Hematopoietic multipotent progenitor cell treated with erythropoietin and hydrocortisone succinate and interleukin-3 and kit ligand, for 17 days (in vitro differentiated cells): ENCODE measurements at regions not wholly inside any gene's neighbourhood (a gene's known extent, or its start where the extent isn't known, plus 50 kb on each side); places are given as distances from the start of the nearest gene placed in this dataset.
"Not testable (repeated sequence)": the region's sequence is repeated elsewhere in the genome, so short reads cannot be mapped to it uniquely, and the experiment has no call there.

Source experiments
- DNase-seq: peaks from one replicate; pipeline ENCODE4 v3.0.0-alpha.2; 2015; ENCODE audit warnings: low spot score

DNA sequence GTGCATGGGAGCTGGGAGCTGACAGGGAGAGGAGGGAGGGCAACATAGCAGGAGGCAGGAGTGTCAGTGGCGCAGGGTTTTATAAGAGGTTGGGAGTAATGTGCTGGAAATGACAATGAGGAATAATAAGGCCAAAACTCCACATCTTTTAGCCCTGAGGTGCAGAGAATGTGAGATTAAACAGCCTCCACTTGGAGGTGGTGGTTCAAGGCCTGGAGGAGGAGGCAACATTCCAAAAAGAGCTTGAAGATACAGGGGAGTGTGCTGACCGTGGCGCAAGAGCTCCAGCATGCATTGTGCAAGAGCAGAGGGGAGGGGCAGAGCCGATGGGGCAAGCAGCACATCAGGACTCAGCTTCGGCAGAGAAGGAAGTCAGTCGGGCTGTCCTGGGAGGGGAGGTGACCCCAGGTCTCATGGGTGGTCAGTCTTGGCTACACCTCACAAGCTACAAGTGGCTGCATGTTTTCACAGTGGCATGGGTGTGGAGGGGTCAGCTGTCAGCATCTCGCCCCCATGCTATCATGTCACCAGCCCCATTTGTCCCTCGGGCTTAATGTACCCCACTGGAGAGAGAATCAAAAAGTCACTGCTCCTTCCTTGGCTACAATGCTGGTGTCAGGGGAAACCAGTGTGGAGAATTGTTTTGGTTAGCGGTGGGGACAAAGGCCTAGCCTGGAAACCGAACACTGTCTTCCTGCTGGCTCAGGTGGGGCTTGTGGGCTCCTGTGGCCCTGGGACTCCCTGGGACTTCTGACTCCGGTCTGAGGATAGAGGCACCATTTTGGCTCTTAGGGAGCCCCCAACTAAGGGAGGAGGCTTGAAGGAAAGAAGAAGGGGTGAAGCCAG, 208.0 kb downstream of the ZFP36L2 start:
- no peak for DNase-seq

DNA sequence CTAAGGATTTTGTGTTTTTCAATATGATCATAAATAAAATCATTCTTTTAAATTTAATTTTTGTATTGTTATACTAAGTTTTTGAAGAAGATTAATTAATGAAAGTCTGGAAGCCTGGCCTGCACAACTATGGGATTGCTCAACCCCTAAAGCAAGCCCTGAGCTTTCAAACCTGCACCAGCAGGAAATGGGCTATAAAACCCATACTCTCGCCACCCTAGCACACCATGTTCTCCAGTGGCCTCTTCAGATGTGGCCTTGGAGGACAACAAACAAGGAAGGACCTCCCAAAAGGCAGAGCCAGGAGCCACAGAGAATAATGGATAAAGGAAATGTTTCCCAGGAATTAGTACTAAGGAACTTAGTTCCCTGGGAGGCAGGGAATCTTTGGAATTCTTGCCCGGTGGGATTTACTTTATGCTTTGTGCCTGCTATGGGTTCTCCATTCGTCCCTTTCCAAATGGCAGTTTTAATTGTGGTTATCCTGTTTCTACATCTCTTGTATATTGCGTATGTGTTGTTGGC, 212.5 kb downstream of the ZFP36L2 start:
- no peak for DNase-seq

DNA sequence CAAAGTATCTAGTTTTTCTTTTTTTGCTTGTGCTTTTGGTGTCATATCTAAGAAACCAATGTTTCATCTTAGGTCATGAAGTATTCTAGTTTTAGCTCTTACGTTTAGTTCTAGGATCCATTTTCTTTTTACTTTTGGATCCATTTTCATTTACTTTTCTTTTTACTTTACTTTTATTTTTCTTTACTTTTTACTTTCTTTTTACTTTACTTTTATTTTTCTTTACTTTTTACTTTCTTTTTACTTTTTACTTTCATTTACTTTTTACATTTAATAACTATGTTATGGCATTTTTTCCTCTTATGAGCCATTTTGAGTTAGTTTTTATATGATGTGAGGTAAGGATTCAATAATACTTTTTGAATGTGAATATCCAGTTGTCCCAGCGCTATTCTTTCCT, 213.4 kb downstream of the ZFP36L2 start:
- DNase-seq = no peak

DNA sequence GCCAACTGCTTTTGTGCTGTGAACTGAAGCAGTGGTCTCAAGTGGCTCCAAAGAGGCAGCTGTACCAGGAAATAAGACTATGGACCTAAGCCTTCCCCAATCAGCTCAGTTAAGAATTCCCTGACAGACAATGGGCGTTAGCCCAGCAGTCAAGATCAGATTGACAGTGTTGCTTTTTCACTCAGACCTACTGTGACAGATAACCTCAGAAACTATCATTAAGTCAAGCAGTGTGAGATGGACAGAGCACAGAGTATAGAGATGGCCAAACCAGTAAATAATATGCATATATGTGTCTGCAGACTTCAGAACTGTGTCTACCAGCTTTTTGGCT, 215.3 kb downstream of the ZFP36L2 start:
- DNase-seq = no peak

DNA sequence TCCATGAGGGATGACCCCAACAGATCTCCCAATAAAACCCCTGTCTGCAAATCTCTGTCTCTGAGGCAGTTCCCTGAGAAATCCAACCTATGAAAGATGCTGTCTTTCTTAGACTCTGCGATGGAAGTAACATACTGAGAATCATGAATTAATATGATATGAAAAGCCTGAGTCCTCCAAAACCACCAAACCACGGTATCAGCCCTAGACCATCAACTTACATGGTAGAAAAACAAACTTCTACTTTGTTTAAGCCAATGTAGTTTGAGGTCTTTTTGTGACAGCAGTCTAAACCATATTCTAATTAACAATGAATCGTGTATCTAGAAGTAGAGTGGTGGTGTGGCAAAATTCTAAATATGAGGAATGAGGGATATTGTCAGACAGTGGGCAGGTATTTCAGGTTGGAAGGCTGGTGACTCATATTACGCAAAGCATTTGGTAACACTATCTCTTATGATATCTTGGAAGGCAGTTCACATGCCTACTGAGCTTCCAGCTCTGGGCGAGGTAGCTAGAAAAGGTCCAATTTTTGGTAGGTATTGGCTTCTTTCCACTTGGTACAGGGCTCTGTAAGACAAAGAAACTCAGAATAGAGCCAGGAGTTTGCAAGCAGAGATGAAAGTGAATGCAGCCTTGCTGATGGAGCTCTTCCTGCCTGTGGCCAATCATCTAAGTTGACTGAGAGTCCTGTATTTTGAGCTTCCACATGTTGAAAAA, 215.8 kb downstream of the ZFP36L2 start:
- no peak for DNase-seq

DNA sequence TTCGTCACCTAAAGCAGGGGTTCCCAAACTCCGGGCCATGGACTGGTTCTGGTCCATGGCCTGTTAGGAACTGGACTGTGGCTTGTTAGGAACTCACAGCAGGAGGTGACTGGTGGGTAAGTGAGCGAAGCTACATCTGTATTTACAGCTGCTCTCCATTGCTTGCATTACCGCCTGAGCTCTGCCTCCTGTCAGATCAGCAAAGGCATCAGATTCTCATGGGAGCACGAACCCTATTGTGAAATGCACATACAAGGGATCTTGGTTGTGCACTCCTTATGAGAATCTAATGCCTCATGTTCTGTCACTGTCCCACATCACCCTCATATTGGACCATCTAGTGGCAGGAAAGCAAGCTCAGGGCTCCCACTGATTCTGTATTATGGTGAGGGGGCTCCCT, 217.0 kb downstream of the ZFP36L2 start:
- DNase-seq = no peak

DNA sequence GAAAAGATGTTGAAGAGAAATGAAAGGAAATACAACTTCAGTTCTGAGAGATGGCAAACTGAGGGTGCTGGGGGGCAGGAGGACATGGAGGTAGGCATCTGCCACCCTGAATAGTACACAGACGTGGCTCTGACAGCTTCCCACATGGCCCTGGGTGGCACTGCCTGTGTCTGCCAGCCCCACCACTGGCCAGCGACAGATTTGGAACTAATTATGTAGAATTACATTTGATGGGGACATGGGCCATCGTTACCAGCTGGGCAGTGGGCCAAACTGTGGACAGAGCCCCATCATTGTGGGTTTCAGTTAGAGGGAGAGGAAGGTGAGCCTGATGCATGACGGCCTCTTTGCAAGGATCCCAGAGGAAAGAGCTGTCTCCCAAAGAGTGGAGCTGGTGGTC, 216.0 kb upstream of the HAAO start:
- DNase-seq = no peak

DNA sequence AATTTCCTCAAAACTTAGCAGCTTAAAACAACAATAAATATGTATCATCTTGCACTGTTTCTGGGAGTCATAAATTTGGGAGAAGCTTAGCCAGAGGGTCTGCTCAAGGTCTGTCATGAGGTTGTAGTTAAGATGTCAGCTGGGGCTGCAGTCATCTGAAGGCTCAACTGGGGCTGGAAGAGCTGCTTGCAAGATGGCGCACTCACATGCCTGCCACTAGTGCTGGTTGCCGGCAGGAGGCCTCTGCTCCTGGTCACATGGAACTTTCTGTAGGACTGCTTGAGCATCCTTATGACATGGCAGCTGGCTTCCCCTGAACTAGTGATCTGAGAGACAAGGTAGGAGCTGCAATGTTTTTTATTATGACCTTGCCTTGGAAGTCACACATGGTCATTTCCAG, 215.5 kb upstream of the HAAO start:
- no peak for DNase-seq

DNA sequence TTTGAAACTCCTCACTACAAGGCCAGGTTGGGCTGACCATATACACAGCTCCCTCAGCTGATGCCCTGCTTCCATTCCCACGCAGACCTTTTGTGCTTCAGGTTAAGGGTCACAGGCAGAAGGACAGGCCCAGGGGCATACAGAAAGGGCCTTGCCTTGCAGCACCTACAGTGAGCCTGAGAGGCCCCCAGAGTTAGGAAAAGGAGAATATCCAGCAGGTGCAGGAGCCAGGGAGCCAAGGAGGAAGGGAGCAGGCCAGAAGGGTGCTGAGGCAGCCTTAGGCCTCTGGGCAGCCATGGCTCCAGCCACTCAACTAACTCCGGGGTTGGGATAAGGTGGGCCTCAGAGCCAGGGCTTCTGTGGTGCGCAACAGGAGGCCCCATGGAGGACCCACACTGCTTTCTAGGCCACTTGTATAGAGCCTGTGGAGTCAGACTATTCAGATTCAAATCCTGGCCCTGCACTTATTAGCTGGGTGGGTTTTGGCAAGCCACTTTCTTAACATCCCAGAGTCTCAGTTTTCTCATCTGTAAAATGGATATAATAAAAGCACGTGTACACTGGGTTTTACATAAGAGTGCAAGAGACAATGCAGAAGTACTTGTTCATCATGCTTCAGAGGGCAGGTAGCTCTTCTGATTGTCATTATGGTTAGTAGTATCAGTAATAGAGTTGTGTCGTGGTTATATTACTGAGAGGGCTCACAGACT, 214.6 kb upstream of the HAAO start:
- no peak for DNase-seq

DNA sequence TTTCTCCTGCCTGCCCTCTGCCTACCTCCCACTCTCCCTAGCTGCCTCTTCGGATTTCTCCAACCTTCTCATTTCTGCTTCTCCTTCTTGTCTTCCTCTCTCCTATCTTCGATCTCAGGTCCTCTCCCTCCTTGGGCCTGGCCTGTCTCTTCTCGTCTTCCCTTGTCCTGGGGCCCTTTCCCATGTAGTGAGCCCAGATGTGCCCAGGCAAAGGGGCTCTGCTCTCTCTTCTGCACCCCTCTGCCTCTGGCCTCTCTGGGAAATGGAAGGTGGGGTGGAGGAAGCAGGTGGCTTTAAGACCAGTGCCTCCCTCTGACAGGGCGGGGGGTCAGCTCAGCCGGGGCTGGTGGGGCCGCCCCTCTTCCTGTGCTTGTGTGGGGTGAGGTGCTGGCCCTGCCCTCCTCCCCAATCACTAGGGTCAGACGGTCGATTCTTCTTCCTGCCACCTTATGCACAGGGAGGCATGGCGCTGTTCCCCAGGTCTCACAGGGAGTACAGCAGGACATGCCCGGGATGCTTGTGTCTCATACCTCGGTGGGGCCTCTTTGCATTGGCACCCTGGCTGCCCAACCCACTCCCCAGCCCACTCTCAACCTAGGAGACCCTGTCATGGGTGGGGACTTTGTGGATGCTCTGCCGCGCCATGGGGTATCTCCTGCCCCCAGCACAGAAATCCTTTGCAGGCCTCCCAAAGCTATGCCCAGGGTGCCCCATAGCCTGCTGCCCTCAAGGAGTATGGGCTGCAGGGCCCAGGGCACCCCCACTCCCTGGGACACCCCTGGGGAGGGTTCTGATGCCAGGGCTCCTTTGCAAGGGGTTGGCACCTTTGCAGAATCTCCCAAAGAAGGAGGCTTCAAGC, 213.8 kb upstream of the HAAO start:
- no peak for DNase-seq

DNA sequence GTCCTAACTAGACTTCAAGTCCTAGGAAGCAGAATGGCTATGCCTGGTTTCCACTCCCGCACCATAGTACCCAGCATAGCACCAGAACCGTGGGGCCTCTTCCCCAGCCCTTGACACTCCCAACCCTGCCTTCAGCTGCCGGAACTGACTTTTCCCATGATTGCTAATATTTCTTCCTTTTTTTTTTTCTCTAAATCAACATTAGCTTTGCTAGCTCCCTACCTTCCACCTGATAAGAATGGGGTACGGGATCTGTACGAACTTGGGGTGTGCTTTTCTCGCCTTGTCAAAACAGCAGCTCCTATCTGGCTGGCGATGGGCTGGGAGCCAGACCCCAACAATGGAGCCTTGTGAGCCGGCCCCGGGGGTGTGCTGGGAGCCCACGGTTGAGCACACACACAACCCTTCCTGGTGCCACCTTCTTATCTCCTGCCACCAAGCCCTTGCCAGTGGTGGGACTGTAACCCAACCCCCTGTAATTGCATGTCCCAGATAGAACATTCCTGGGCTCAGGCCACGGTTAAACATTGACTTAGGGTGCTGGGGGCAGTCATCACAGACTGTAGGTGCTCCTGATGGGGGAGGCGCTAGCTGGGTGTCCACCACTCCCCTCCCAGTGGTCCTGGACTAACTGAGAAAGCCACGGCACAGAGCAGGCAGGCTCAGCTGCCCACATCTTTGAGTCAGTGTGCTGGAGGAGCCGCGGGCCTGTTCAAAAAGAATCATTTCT, 213.0 kb upstream of the HAAO start:
- DNase-seq = peak; percentile 21

DNA sequence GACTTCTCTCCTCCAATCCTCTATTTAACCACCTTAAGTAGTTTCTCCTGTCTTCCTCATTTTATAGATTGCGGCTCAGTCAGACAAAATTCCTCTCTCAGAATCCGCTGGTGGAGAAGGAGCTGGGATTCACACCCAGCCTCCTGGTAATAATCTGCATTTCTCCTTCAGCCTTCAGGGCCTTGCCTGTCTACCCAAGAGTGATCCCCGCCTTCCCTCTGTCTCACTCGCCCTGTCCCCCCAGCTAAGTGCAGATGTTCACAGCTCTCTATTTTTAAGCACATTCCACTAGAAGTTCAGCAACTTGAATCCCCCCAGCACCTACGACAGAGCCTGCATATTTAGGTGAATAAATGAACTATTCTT, 212.5 kb upstream of the HAAO start:
- DNase-seq = no peak

DNA sequence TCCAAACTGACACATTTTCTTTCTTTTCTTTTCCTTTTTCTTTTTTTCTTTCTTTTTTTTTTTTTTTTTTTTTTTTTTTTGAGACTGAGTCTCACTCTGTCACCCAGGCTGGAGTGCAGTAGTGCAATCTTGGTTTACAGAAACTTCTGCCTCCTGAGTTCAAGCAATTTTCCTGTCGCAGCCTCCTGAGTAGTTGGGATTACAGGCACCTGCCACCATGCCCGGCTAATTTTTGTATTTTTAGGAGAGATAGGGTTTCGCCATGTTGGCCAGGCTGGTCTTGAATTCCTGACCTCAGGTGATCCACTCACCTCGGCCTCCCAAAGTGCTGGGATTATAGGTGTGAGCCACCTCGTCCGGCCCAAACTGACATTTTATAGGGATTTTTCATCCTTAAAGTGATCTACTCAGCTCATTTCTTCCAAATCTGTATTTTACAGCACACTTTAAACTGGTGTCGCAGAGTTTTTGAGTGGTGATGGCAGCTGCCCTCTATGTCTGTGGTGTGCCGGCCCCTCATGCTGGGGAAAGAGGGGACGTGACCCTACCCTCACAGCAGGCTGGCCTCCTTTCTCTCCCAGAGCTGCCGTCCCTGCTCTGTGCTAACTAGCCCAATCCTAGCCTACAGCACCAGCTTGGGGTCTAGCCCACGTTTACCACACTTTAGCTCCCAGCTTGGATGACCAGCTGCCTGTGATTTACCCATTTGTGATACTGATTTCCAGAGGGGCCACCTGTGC, 211.9 kb upstream of the HAAO start:
- DNase-seq = not testable (repeated sequence)

DNA sequence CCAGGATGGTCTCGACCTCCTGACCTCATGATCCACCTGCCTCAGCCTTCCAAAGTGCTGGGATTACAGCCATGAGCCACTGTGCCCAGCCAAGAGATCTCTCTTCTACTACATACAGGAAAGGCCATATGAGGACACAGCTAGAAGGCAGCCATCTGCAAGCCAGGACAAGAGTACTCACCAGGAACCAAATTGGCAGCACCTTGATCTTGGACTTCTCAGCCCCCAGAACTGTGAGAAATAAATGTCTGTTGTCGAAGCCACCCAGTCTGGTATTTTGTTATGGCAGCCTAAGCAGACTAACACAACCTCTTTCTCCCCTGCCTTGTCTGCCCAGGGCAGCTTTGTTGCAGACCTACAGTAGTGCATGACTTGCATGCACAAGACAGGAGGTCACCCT, 211.3 kb upstream of the HAAO start:
- DNase-seq = no peak

DNA sequence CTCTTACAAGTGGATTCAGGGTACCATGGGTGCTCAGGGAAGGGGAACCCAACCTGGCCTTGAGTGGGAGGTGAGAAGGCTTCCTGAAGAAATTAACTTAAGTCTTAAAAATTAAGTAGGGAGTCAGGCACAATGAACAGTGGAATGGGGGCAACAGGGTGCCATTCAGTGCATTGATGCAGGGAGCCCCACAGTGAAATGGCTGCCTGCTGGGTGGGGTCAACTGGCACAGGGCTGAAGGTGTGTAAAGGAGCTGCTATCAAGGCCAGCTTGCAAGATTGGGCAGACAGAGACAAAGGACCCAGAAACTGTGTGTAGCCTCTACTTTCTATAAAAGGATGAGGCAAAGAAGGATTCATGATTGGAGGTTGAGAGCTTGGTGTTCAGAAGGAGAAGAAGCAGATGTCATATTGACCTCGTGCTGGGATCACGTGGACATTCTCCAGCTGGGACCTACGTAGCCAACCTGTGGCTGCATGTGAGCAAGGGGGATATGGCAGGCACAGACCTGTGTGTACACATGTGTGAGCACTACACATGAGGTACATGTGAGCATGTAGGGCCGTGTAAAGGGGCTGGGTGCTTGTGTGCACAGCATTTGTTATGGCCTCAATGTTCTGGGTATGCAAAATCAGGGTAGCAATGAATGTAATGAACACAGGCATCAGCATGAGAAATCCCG, 209.5 kb upstream of the HAAO start:
- no peak for DNase-seq

DNA sequence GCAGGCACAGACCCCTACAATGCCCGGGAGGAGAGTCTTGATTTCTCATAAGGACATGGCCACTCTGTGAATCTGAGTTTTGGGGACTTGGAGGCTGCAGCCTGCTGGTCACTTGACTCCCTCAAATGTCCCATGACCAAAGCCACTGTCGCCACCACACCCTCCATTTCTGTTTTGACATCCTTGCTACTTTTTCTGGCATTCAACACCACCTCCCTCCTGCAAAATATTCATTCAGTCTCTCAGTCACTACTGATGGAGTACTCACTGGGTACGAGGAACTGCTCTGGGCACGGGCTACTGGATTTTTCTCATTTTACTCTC, 208.6 kb upstream of the HAAO start:
- no peak for DNase-seq

DNA sequence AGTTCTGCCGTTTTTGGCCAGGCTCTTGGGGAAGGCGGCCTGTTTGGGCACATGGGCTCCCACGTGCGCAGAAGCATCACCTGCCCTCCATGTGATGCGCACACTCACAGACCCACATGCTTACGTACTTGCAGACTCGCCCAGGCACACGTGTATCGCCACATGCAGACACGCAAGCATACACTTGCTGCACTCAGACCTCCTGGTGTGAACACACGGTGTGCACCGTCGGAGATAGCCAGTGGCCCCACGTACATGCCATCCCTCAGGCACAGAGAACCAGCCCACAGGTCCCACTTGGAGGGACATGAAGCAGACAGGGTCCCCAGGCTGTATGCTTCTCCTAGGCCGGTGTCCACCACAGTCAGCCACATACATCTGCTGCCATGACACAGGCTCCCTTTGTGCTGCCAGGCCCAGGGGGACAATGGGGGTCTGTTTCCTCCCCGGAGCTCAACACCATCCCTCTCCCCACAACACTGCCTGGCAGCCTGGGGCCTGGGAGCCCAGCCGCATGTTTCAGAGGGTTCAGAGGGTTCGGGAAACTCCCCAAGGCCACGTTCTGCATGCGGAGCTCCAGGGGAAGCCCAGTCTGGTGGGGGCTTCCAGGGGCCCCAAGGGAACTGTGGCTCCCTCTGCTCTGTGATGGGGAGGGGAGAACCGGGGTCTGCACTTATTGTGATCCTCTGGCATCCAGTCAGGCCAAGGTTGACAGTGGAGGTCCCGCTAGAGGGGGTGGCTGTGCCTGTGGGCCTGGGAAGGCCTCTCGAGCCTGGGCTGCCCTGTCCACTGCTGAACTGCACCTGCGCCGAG, 208.1 kb upstream of the HAAO start:
- DNase-seq = no peak

DNA sequence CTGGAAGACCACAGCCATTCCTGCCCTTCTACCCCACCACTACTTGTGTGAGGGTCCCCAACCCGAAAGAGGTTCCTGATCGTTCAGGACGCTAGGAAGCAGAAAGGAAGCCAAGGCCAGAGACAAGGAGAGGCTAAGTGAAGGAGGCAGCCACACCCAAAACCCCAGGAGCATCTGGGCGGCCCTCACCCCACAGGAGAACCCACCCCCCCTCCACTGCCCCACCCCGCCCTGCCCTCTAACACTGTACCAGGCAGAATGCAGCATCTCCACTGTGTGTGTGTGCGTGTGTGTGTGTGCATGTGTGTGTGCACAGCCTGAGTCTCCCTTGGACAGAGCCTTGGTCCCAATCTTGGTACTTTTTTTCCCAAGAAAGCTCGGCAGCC, 207.5 kb upstream of the HAAO start:
- DNase-seq = no peak

DNA sequence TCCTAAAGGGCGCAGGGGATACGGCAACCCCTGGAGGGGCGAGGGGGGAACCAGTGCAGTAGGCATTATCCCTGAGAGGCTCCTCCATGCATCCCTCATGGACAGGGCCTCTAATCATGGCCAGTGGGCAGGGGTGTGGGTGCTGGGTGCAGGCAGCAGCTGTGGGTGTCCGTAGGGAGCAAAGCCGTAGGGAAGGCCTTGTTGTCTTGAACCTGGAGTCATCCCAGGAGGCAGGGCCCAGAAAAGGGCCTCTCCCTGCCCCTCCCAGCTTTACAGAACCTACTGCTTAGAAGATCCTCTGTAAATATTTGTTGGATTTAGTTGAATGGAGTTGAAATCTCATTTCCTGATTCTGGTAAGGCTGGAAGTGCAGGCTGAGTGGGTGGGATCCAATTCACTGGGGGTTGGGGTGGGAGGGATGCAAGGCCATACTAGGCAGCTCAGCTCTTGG, 207.0 kb upstream of the HAAO start:
- no peak for DNase-seq
